GM19397 (cell line): ENCODE measurements at regions not wholly inside any gene's neighbourhood (a gene's known extent, or its start where the extent isn't known, plus 50 kb on each side); places are given as distances from the start of the nearest gene placed in this dataset.
"Not testable (repeated sequence)": the region's sequence is repeated elsewhere in the genome, so short reads cannot be mapped to it uniquely, and the experiment has no call there.

ENCODE experiments used
- ATAC-seq: cut with Tn5 transposase; IDR thresholded peaks from one replicate; pipeline ENCODE4 v1.9.1; 2021; ENCODE audit warnings: mild to moderate bottlenecking, moderate library complexity; ENCODE audit not compliant: unreplicated experiment

DNA sequence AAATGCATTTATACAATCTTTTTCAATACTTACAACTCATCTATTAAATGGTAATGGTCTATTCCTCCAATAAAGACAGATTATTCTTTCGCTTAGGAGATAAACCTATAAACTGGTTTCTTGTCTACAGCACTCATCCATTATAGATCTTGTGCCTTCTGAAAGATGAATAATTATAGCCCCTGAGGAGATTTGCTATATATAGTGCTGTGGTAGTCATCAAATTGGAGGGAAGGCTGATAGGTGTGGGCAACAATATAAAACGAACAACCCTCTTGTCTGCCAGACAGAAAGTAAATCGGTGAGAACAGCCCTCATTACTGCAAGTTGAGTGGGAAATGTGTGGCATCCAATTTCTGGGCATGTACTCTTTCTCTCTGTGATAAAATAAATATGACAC is 292.5 kb upstream of the CNR1 start:
- ATAC-seq, result no peak

DNA sequence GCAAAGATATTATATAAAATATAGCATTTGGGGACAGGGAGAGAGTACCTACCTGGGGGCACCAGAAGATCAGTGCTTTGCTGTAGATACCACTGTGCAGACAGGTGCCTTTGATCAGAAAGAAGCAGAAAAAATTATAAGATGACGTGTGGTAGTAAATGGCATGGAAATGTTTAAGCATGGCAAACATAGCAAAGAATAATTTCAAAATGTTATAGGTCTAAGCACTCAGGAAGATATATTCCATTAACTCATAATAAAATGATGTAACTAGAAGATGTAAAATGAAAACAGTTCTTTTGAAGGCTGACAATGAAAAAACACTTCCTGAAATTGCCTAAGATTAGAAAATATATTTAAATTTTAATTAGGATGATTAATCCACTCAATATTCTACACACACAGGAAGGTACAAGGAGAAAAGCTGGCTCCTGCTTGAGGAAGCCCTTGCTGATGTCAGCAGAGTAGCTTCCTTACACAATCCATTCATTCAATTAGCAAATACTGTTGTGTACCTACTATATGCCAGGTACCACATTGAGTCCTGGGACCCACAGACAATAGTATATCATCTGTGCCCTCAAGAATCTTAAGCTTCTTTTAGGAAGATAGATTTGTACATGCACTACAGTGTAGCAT is 290.2 kb upstream of the CNR1 start:
- ATAC-seq, result no peak

DNA sequence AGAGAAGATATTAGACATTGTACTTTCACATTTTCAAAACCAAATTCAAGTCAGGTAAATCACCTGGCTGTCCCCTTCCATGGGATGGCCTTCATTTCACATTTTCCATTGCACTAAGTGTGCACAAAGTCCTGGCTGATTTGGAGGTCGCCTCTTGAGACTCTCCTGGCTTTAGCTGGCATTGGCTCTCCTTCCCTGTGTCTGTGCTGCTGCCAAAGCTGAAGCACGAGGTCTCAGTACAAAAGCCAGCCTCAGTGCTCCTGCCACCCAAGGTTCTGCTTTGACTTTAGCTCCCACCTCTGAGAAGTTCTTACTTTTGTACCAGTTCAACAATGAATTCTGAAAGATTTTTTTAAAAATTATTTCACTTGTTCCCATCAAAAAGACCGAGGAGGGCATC is 289.2 kb upstream of the CNR1 start:
- no peak for ATAC-seq

DNA sequence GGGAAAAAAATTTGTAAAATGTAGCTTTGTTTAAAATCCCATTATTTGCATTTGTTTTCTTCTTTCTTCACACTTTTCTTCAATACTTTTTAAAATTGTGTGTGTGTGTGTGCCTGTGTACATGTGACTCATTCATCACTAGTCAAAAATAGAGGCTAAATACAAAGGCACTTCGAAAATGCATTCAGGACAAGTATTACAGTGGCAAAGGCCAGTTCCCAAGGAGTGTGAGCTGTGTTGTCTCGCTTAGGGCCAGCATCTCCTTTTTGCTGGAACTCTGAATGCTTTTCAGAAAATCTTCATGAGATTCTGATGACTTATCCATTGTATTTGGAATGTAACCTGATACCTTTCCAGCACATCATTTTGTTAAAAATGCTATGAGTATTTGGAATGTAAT is 288.5 kb upstream of the CNR1 start:
- no peak for ATAC-seq

DNA sequence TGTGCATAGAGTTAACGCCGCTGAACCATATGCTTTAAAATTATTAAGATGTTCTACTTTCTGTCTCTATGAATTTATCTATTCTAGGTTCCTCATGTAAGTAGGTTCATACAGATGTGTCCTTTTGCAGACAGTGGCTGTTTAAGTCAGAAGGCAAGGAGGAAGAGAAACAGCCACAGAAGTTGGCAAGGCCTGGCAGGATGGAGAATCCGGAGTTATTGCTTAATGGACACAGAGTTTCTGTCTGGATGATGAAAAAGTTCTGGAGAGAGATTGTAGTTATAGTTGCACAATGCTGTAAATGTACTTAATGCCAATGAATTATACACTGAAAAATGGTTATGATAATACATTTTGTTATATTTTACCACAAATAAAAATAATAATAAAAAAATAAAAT is 283.6 kb upstream of the CNR1 start:
- no peak for ATAC-seq

DNA sequence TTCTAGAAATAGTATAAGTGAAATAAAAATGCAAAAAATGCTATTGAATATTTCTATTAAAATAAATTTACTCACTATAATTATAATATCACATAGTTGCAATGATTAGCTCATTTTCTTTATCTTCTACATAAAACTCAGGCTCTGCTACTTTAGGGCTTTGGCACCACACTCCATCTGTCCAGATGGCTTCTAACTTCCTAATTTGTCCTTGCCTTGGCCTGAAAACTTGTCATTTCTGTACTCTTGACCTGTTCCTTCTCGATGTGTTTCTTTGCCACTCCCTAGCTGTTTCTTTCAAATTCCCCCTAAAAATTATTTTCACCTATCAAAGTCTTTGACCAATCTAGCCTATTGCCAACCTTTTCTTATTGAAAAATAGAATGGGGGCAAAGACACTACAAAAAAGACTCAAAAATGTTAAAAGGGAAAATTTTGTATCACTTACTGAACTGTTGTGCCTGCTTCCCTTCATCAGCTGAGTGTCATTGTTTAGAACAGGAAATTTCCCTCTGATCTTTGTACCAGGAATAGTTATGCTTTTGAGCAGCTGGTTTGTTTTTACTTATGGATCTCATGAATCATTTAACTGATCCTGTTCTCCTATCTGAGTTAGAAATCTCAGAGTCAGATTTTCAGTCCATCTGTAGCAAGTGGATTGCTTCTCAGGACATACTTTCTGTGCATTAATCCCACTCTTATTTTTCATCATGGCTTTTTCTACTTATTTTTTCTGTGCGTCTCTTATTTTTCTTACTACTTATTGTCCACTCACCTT is 279.2 kb upstream of the CNR1 start:
- no peak for ATAC-seq

DNA sequence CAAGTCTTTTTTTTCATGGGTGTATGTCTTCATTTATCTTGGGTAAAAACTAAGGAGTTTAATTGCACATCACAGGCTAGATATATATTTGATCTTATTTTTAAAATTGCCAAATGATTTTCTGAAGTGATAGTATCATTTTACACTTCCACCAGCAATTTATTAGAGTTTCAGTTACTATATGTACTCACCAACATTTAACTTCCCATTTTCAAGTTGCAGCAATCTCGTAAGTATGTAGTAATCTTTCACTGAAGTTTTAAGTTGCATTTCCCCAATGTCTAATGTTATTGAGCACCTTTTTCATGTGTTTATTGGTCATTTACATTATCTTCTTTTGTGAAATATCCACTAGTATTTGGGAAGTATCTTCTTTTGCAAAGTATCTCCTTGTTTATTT is 277.4 kb upstream of the CNR1 start:
- no peak for ATAC-seq

DNA sequence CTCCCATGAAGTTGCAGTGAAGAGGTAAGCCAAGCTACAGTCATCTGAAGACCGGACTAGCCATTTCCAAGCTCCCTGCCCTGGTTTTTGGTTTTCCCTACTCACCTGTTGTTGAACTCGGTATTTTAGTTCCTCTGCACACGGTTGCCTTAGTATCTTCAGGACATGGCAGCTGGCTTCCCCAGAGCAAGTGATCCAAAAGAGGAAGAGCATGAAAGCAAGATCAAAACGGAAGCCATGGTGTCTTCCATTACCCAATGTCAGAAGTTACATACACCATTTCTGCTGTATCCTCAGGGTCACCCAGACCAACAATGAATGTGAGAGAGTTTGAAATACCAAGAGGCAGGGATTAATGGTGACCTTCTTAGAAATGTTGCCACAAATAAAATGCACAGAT is 276.6 kb upstream of the CNR1 start:
- no peak for ATAC-seq

DNA sequence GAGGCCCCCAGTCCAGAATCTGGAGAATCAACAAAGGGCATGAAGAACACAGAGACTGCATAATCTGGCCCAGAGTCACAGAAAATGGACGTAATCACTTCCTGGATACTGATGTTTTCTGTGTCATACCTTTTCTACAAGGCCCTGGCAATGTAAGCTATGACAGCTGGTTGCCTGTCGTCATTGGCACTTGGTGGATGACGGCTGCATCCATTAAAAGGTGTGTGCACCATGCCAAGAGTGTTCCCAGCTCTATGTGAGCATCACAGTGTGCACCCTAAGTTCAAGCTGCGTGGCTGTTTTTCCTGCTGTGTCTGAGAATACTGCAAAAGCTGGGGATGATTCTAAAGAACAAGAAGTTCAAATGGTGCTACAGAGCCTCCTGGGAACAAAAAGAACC is 275.2 kb upstream of the CNR1 start:
- no peak for ATAC-seq

DNA sequence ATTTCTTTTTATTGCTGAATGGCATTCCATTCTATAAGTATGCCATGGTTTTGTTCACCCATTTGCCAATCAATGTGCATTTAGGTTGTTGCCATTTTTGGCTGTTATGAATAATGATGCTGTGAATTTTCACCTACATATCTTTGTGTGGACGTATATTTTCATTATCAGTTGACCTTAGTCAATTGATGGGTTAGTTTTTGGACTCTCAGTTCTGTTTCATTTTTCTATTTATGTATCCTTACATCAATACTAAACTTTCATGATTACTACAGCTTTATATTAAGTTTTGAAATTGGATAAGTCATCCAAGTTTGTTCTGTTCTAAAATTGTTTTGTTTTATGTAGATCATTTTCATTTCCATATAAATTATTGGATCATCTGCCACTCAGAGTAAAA is 261.9 kb upstream of the CNR1 start:
- no peak for ATAC-seq

DNA sequence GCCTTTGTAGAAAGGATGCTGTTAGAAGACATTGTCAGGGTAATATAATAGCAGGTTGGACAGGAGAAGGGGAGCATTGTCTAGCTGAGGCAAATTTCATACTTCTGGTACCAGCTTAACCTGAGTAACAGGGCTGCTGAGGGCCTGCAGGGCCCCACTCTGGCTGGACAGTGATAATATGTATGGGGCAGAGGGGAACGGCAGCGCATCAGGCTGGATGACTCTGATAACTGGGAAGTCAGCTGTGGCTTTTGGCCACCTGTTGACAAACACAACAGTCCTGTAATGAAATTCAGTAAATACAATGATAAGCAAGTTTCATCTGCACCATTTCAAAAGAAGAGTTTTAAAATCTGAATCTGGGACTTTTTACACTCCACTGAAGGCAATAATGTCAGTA is 259.9 kb upstream of the CNR1 start:
- ATAC-seq, result no peak

DNA sequence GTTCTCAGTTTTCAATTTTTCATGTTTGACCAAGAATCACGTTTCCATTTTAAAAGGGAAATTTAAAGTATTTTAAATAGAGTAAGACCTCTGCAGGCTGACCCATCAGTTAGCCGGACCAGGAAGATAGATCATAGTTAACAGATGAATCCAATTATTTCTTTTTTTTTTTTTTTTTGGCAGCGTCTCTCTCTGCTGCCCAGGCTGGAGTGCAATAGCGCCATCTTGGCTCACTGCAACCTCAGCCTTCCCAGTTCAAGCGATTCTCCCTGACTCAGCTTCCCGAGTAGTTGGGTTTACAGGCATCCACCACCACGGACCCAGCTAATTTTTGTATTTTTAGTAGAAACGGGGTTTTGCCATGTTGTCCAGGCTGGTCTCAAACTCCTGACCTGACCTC is 256.7 kb upstream of the CNR1 start:
- ATAC-seq, result no peak

DNA sequence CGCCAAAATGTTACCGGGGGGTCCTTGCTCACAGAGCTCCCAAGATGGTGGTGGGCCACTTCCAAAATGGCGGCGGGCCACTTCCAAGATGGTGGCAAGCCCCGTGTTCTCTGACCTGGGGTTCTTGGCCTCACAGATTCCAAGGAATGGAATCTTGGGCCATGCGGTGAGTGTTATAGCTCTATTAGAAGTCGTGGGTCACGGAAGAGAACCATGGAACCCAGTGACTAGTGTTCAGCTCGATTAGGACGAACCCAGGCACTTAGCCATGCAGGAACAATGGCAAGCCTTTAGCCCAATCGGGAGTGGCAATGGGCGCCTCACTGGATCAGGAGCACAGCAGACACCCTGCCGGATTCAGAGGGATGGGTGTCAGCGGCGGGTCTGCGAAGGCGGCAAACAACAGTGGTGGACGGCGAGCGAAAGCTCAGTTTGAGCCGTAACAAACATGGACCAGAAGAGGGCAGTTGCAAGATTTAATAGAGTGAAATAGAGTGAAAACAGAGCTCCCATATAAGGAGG is 254.9 kb upstream of the CNR1 start:
- not testable (repeated sequence) for ATAC-seq

DNA sequence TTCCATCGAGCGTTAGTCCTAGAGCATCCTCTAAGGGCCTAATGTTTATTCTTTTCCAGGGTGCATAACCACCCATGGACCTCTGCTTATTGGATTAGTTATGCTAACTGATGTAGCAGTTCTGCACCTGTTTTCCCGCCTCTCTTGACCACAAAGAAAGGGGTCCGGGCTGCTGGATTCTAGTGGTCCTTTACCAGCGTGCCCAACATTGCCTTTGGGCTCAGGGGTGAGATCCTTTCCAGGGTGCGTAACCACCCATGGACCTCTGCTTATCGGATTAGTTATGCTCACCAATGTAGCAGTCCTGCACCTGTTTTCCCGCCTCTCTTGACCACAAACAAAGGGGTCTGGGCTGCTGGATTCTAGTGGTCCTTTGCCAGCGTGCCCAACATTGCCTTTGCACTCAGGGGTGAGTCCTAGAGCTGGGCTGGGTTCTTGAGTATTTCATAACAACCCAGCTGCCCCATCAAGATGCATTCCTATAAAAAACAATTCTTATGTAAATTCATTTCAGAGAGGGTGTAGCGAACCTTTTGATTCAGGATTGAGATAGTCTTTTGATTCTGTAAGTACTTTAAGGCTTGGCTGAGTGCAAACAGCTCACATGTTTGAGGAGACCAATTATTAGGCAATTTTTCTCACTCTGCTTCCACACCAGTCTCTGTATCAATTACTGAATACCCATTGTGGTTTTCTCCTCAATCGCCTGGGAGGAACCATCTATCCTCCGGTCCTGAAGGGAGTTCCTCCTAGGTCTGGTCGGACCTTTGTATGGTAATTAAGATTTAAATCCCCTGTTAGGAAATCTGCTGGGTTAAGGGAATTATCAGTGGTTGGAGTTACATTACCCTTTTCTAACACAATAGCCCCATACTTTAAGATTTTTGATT is 253.0 kb upstream of the CNR1 start:
- ATAC-seq, result not testable (repeated sequence)

DNA sequence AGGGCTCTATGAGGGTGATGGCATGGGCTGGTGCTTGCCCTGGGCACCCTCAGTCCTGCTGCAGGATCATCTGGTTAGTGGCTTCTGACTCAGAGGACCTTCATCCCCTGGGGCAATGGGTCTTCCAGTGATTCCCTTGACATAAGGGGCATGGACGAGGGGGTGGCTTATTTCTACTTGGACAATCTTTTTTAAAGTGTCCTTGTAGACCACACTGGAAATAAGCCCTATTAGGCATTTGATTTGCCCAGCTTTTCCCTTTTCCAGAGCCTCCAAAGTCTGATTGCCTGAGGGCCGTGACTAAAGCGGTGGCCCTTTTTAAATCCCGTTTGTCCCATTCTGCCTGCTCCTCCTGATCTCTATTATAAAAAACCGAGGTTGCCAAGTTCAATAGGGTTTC is 251.2 kb upstream of the CNR1 start:
- not testable (repeated sequence) for ATAC-seq

DNA sequence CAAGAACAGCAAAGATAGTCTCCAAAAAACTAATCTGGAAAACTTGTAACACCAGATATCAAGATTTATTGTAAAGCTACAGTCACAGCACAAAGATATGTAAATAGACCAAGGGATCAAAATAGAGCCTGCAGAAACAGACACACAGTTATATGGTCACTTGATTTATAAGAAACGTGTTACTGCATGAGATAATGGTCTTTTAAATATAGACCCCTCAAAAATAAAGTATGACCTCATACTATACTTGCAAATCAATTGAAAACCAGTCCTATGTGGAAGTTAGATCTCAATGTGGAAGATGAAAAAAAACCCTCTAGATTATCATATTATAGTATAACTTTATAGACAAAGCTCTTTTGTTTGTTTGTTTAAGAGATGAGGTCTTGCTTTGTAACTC is 247.3 kb upstream of the CNR1 start:
- no peak for ATAC-seq

DNA sequence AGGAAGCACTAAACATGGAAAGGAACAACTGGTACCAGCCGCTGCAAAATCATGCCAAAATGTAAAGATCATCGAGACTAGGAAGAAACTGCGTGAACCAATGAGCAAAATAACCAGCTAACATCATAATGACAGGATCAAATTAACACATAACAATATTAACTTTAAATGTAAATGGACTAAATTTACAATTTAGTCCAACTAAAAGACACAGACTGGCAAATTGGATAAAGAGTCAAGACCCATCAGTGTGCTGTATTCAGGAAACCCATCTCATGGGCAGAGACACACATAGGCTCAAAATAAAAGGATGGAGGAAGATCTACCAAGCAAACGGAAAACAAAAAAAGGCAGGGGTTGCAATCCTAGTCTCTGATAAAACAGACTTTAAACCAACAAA is 242.2 kb upstream of the CNR1 start:
- ATAC-seq, result not testable (repeated sequence)

DNA sequence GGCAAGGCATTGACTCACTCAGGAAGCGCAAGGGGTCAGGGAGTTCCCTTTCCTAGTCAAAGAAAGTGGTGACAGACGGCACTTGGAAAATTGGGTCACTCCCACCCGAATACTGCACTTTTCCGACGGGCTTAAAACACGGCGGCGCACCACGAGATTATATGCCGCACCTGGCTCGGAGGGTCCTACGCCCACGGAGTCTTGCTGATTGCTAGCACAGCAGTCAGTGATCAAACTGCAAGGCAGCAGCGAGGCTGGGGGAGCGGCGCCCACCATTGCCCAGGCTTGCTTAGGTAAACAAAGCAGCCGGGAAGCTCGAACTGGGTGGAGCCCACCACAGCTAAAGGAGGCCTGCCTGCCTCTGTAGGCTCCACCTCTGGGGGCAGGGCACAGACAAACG is 240.5 kb upstream of the CNR1 start:
- ATAC-seq, result not testable (repeated sequence)

DNA sequence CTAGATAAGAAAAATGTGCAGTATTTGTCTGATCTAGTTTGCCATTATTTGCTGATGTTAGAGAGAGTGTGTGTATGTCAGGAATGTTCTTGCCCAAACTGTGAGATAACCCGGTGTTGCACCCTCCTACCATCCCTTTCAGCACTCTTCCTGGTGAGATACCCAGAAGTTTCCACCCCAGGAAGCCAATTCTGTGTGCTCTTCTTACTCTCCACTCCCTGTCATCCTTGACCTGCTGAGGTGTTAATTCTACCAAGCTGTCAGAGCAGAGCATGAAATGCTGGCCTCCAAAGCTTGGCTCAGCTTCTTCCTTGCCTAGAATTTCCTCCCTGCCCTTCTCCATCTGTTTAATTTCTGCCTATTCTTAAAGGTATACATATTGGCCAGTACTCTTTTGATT is 237.3 kb upstream of the CNR1 start:
- no peak for ATAC-seq

DNA sequence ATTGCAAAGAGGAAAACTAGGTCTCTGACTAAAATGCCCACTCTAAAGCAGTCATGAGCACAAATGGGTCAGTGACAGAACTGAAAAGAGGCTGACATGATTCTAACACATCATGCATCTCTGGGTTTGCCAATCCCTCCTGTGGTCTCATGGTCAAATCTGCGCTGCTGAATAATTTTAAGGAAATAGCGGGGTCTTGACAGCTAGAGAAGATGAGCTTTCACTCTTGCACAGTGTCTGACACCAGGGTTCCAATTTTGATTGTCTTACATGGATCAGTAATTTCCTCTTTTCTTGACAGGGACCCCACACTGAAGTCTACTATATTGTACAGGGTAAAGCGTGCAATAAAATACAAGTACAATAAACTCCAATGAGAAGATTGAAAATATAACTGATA is 236.8 kb upstream of the CNR1 start:
- no peak for ATAC-seq

DNA sequence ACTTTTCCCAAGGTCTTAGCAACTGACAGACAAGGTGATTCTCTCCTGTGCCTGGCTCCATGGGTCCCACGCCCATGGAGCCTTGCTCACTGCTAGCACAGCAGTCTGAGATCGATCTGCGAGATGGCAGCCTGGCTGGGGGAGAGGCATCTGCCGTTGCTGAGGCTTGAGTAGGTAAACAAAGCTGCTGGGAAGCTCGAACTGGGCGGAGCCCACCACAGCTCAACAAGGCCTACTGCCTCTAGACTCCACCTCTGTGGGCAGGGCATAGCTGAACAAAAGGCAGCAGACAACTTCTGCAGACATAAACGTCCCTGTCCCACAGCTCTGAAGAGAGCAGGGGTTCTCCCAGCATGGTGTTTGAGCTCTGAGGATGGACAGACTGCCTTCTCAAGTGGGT is 224.9 kb upstream of the CNR1 start:
- not testable (repeated sequence) for ATAC-seq

DNA sequence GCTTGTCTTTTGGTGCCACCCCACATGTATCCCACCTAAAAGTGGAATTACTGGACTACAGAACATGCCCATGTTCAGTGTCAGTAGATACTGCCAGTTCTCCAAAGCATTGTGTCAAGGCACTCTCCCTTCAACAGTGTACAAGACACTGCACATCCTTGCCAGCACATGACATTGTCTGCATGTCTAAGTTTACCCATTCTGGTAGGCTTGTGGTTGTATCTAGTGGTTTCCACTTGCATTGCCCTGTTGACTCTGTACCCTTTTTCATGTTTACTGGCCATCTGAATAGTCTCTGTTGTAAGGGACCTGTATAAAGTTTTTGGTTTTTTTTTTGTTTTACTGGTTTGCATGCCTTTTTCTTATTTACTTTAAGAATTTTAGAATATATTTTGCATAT is 222.4 kb upstream of the CNR1 start:
- ATAC-seq, result no peak
